Upper lobe of left lung (tissue), 6 donors: ENCODE measurements at regions not wholly inside any gene's neighbourhood (a gene's known extent, or its start where the extent isn't known, plus 50 kb on each side); places are given as distances from the start of the nearest gene placed in this dataset.

ENCODE experiments used
- ATAC-seq, 2 donors: fragments of 200-7000 bp; cut with Tn5 transposase; one replicate each; pipeline ENCODE4 v1.9.1; 2022; ENCODE audit warnings: mild to moderate bottlenecking in 2 of 2, moderate library complexity in 2 of 2; ENCODE audit not compliant: low FRiP score in 2 of 2
- DNase-seq, 2 donors: peaks; one replicate each; pipeline ENCODE4 v3.0.0-alpha.2; 2019 to 2020
- H3K27ac ChIP-seq, 4 donors: fragments of 200-600 bp; sonication (generic); one replicate each; pipeline ENCODE4 v1.5.1; 2016 to 2019
- H3K27me3 ChIP-seq, 4 donors: fragments of 200-600 bp; sonication (generic); one replicate each; pipeline ENCODE4 v1.5.1; 2017 to 2019
- H3K36me3 ChIP-seq, 4 donors: fragments of 200-600 bp; sonication (generic); one replicate each; pipeline ENCODE4 v1.5.1; 2016 to 2019
- H3K4me1 ChIP-seq, 4 donors: fragments of 200-600 bp; sonication (generic); one replicate each; pipeline ENCODE4 v1.5.1; 2018 to 2019
- H3K4me3 ChIP-seq, 4 donors: fragments of 200-600 bp; sonication (generic); one replicate each; pipeline ENCODE4 v1.5.1; 2017 to 2019; ENCODE audit warnings: mild to moderate bottlenecking in 2 of 4, moderate library complexity in 1 of 4
- H3K9me3 ChIP-seq, 4 donors: fragments of 200-600 bp; sonication (generic); one replicate each; pipeline ENCODE4 v1.5.1; 2018 to 2019
- EP300 ChIP-seq, 4 donors: sonication (generic); formaldehyde crosslinking; IDR thresholded peaks; one replicate each; pipeline ENCODE4 v1.5.1; 2017; ENCODE audit warnings: antibody characterized with exemption in 4 of 4, control low read depth in 2 of 4
- POLR2A ChIP-seq, 4 donors: fragments of 450-650 bp; IDR thresholded peaks; one replicate each; pipeline ENCODE4 v1.5.1; 2016 to 2017; ENCODE audit warnings: antibody characterized with exemption in 4 of 4, mild to moderate bottlenecking in 2 of 4
- POLR2AphosphoS5 ChIP-seq, 2 donors: sonication (generic); formaldehyde crosslinking; IDR thresholded peaks; one replicate each; pipeline ENCODE4 v1.5.1; 2017; ENCODE audit warnings: antibody characterized with exemption in 2 of 2
- WGBS, 2 donors: methylation state at CpG; one replicate each; pipeline ENCODE4 v1.1.5; 2017 to 2018; 5-methylcytosine and 5-hydroxymethylcytosine counted together
- TF ChIP-seq, protein P1 (sequence below), 6 experiments: fragments of 450-650 bp in 4 of 6; fragments of 200-600 bp in 2 of 6; sonication (generic) in 2 of 6; IDR thresholded peaks; one replicate each; pipeline ENCODE4 v1.5.1; 2016 to 2019; ENCODE audit warnings: antibody characterized with exemption in 6 of 6
- donor health status: DM: no; HTN: no; CAD: no; lungs with moderate emphysema.
- donor health status: DM: no; HTN: yes; CAD: no; lungs with severe emphysema.

DNA sequence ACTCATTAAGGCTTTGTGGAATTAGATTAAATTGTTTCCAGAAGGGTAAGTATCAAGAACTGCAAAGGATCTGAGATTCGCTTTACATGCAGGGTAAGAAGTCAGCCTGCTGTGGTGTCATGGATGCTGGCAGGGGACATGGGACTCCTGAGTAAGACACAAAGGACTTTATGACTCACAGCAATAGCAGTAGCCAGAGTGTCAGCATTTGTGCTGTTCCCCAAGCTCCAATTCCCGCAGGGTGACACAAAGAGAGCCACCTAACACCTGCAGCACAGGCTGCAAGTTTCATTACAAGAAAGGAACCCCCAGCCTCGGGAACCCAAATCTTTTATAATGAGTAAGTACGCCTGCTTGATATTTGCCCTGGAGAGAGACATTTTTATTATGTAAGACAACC is 298.1 kb upstream of the POU3F1 start:
- Histone ChIP-seq H3K36me3 (no peaks in the 10 kb centered on the region), H3K9me3 (peaks cover 0 to 6% (median 2%) of the 10 kb centered on the region in 4 donors), H3K4me1 (no peaks in the 10 kb centered on the region), H3K4me3 (no peak overlapping the region), H3K27me3 (no peaks in the 10 kb centered on the region), H3K27ac (no peak overlapping the region)
- ATAC-seq (no peak), DNase-seq (no peak)
- WGBS, 2 donors, result 68 to 80% methylated on average over 4 of the region's 4 CpGs
- TF ChIP-seq POLR2A (IDR thresholded peaks at IDR 0.05) (no peak), EP300 (IDR thresholded peaks at IDR 0.05) (no peak), POLR2AphosphoS5 (IDR thresholded peaks at IDR 0.05) (no peak)
- TF ChIP-seq, protein P1, sequence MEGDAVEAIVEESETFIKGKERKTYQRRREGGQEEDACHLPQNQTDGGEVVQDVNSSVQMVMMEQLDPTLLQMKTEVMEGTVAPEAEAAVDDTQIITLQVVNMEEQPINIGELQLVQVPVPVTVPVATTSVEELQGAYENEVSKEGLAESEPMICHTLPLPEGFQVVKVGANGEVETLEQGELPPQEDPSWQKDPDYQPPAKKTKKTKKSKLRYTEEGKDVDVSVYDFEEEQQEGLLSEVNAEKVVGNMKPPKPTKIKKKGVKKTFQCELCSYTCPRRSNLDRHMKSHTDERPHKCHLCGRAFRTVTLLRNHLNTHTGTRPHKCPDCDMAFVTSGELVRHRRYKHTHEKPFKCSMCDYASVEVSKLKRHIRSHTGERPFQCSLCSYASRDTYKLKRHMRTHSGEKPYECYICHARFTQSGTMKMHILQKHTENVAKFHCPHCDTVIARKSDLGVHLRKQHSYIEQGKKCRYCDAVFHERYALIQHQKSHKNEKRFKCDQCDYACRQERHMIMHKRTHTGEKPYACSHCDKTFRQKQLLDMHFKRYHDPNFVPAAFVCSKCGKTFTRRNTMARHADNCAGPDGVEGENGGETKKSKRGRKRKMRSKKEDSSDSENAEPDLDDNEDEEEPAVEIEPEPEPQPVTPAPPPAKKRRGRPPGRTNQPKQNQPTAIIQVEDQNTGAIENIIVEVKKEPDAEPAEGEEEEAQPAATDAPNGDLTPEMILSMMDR (IDR thresholded peaks at IDR 0.05), result no peak

DNA sequence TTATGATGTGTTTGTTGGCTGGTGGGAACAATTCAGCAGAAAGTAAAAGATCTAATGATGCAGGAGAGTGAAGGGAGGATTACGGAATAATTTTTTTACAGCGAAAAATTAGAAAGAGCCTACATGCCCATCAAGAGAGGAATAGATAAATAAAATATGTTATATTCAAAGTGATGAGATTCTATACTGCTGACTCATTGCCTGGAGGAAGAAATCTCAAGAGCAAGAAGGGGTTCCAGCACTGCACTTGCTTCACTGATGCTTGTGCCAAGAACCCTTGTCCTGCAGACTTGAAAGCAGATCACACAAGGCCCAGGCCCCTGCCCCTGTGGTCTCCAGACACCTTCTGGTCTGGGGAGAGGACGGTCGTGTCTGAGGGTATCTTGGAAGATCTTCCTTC is 295.1 kb upstream of the POU3F1 start:
- Histone ChIP-seq H3K27ac (no peak overlapping the region), H3K4me1 (no peaks in the 10 kb centered on the region), H3K27me3 (no peaks in the 10 kb centered on the region), H3K4me3 (no peak overlapping the region), H3K36me3 (no peaks in the 10 kb centered on the region), H3K9me3 (peaks cover 0 to 6% (median 0%) of the 10 kb centered on the region in 4 donors)
- no peak for DNase-seq
- 85 to 87% methylated on average over 4 of the region's 4 CpGs for WGBS, 2 donors
- no peak for ATAC-seq
- TF ChIP-seq POLR2AphosphoS5 (IDR thresholded peaks at IDR 0.05) (no peak), EP300 (IDR thresholded peaks at IDR 0.05) (no peak), POLR2A (IDR thresholded peaks at IDR 0.05) (no peak)
- TF ChIP-seq, protein P1 (IDR thresholded peaks at IDR 0.05), result no peak

DNA sequence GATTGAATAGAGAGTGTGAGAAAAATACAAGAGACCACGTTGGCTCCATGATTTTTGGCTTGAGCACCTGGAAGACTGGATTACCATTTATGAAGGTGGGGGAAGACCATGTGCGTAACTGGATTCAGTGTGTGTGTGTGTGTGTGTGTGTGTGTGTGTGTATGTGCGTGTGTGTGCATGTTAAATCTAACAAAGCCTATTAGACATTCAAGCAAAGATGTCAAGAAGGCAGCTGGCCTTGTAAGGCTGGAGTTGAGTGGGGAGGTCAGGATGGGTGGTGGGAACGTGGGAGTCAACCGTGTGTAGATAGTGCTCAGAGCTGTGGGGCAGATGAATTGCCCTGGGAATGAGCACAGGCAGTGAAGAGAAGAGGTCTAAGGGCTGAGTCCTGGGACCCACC is 293.8 kb upstream of the POU3F1 start:
- no peak for ATAC-seq
- no peaks in the 10 kb centered on the region for H3K27me3 ChIP-seq
- H3K4me1 ChIP-seq, result no peaks in the 10 kb centered on the region
- TF ChIP-seq POLR2AphosphoS5 (IDR thresholded peaks at IDR 0.05) (no peak), POLR2A (IDR thresholded peaks at IDR 0.05) (no peak), EP300 (IDR thresholded peaks at IDR 0.05) (no peak)
- no peak overlapping the region for H3K27ac ChIP-seq
- no peak overlapping the region for H3K4me3 ChIP-seq
- no peaks in the 10 kb centered on the region for H3K36me3 ChIP-seq
- peaks cover 0 to 1% (median 0%) of the 10 kb centered on the region in 4 donors for H3K9me3 ChIP-seq
- DNase-seq, result no peak
- WGBS, 2 donors, result 83 to 88% methylated on average over 5 of the region's 5 CpGs

DNA sequence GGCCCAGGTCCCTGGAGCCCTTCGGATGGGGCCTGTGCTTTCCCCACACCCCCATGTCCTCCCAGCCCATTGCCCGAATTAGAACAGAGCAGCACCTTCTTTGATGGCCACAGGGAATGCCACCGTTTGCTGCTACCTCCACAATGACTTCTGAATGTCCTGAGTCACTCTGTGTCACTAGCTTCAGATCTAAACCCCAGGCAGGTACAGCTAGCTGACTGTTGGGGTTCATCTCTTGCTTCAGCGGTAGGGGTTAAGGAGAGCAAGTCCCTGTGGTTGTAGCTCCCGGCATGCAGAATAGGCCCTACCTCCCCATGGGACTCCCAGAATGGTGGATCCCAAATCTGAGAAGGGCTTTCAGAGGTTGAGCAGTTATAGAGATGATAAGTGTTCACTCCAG is 291.1 kb upstream of the POU3F1 start:
- no peak for DNase-seq
- H3K9me3 ChIP-seq, result no peaks in the 10 kb centered on the region
- H3K4me3 ChIP-seq, result no peak overlapping the region
- TF ChIP-seq EP300 (IDR thresholded peaks at IDR 0.05) (no peak), POLR2AphosphoS5 (IDR thresholded peaks at IDR 0.05) (no peak), POLR2A (IDR thresholded peaks at IDR 0.05) (no peak)
- TF ChIP-seq, protein P1 (IDR thresholded peaks at IDR 0.05), result no peak
- no peak overlapping the region for H3K27ac ChIP-seq
- WGBS, 2 donors, result 80 to 94% methylated on average over 4 to 5 of the region's 5 CpGs
- H3K27me3 ChIP-seq, result no peaks in the 10 kb centered on the region
- no peaks in the 10 kb centered on the region for H3K36me3 ChIP-seq
- H3K4me1 ChIP-seq, result no peaks in the 10 kb centered on the region
- ATAC-seq, result no peak

DNA sequence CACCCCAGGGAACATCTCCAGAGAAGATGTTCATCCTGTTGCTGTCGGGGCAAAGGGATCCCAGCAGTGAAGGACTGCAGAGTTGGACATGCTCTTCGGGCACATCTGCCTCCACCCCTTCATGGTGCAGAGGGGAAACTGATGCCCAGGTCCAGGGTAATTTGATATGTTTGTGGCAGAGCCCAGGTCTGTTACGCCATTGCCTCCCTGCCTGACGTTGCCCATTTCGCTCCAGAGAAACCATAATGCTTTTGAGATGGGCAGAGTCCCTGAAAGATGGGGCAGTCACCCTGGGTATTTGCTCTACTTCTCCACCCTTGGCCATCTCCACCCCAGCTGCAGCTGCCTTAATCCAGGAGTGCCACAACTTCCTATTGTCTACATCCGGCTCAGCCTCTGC is 290.4 kb upstream of the POU3F1 start:
- WGBS, 2 donors, result 83 to 87% methylated on average over 5 to 6 of the region's 6 CpGs
- no peak overlapping the region for H3K27ac ChIP-seq

More for the DNA sequence above, 290.4 kb upstream of the POU3F1 start:
- Histone ChIP-seq H3K9me3 (no peaks in the 10 kb centered on the region), H3K4me1 (no peaks in the 10 kb centered on the region), H3K27me3 (no peaks in the 10 kb centered on the region), H3K36me3 (no peaks in the 10 kb centered on the region), H3K4me3 (no peak overlapping the region)
- DNase-seq (no peak), ATAC-seq (no peak)
- TF ChIP-seq POLR2AphosphoS5 (IDR thresholded peaks at IDR 0.05), result no peak
- TF ChIP-seq EP300 (IDR thresholded peaks at IDR 0.05), result no peak
- no peak for TF ChIP-seq POLR2A (IDR thresholded peaks at IDR 0.05)
- TF ChIP-seq, protein P1 (IDR thresholded peaks at IDR 0.05), result no peak
